Mesothelial cell of epicardium (in vitro differentiated cells): ENCODE measurements at regions not wholly inside any gene's neighbourhood (a gene's known extent, or its start where the extent isn't known, plus 50 kb on each side); places are given as distances from the start of the nearest gene placed in this dataset.
"Not testable (repeated sequence)": the region's sequence is repeated elsewhere in the genome, so short reads cannot be mapped to it uniquely, and the experiment has no call there.

Experiments used
- DNase-seq, 2 experiments: peaks; one replicate each; pipeline ENCODE4 v3.0.0; 2021; ENCODE audit warnings: low spot score in 2 of 2; ENCODE audit not compliant: unreplicated experiment in 2 of 2
- H3K27ac Mint-ChIP-seq: 2 replicates; pipeline ENCODE4 v1.8.0; 2021; ENCODE audit warnings: mixed read lengths
- H3K27me3 Mint-ChIP-seq: 2 replicates; pipeline ENCODE4 v1.8.0; 2021; ENCODE audit warnings: low read depth, mixed read lengths
- H3K36me3 Mint-ChIP-seq: 2 replicates; pipeline ENCODE4 v1.8.0; 2021; ENCODE audit warnings: mixed read lengths
- H3K4me1 Mint-ChIP-seq: 2 replicates; pipeline ENCODE4 v1.8.0; 2021; ENCODE audit warnings: mixed read lengths
- H3K4me3 Mint-ChIP-seq: 2 replicates; pipeline ENCODE4 v1.8.0; 2021; ENCODE audit warnings: mild to moderate bottlenecking, moderate library complexity, mixed read lengths
- H3K9me3 Mint-ChIP-seq: 2 replicates; pipeline ENCODE4 v1.8.0; 2021; ENCODE audit warnings: mixed read lengths
- CTCF ChIP-seq: fragments of 200-600 bp; sonication (generic); IDR thresholded peaks from one replicate; pipeline ENCODE4 v1.5.0; 2021; ENCODE audit warnings: antibody characterized with exemption; ENCODE audit not compliant: unreplicated experiment

DNA sequence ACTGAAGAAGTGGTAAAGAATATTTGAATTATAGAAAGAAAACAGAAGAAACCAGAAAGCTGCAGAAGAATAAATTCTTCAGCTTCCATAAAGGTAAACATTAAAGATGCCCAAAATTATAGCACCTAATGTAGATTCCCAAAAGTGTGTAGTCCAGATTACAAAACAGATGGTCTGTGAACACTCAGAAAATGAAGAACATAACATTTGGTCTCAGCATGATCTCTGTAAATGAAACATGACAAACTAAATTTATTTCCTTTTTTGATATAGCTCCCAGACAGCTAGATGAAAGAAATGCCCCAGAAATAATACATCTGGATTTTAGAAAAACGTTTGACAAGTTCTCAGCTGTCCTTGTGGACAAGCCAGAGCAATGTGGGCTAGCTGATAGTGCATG is 794.2 kb upstream of the NXPH2 start:
- Mint-ChIP-seq H3K4me3 (no peak overlapping the region), H3K36me3 (no peaks in the 10 kb centered on the region), H3K4me1 (no peaks in the 10 kb centered on the region), H3K27me3 (no peaks in the 10 kb centered on the region), H3K27ac (no peak overlapping the region), H3K9me3 (peaks cover 16% of the 10 kb centered on the region)
- no peak for TF ChIP-seq CTCF
- DNase-seq: no peak

- Mint-ChIP-seq H3K4me3 (no peak overlapping the region), H3K36me3 (no peaks in the 10 kb centered on the region), H3K27ac (no peak overlapping the region), H3K9me3 (peaks cover 21% of the 10 kb centered on the region), H3K27me3 (no peaks in the 10 kb centered on the region), H3K4me1 (no peaks in the 10 kb centered on the region)
- DNase-seq: no peak
- no peak for TF ChIP-seq CTCF
Measured at GRCh38 chr2:139556789-139557188, 776.6 kb upstream of the NXPH2 start.

GRCh38 chr2:139550873-139551272 is 770.7 kb upstream of the NXPH2 start:
- Mint-ChIP-seq H3K9me3 (peaks cover 28% of the 10 kb centered on the region), H3K27ac (no peak overlapping the region), H3K4me3 (no peak overlapping the region), H3K4me1 (no peaks in the 10 kb centered on the region), H3K27me3 (no peaks in the 10 kb centered on the region), H3K36me3 (peaks cover 16% of the 10 kb centered on the region)
- no peak for DNase-seq
- TF ChIP-seq CTCF: no peak

- DNase-seq: no peak
- Mint-ChIP-seq H3K36me3 (peaks cover 16% of the 10 kb centered on the region), H3K4me1 (no peaks in the 10 kb centered on the region)
Measured at GRCh38 chr2:139550341-139550740, 770.2 kb upstream of the NXPH2 start.

DNA sequence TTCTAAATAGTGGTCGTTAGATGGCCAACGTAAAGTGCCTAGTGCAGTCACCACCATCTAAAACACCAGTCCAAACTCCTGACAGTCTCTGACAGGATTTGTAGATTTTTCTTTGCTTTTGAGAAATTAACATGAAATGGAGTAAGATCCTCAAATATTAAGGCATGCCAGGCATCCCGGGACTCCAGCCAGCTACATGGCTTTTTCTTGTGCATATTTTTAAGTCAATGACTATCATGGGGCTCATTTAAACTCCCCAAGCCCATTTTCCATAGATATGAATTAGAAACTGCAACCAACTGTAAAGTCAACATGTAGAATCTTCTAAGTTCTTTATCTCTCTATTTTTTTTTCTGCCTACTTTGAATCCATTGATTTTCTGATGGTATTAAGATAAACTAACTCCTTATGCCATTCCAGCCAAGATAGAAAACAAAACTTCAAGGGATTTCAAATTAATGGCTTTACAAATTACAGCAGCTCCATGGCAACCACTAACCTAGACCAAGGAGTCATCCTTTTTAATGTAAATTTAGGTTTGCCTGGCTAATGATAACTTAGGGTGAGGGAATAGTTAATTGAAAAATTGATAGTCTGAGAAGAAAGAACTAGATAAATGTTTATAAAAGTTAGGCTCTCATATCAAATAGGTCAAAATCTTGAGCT is 764.1 kb upstream of the NXPH2 start:
- Mint-ChIP-seq H3K4me3 (no peak overlapping the region), H3K27ac (peak overlapping the region; percentile 19), H3K9me3 (peaks cover 17% of the 10 kb centered on the region), H3K4me1 (peaks cover 12% of the 10 kb centered on the region), H3K36me3 (peaks cover 16% of the 10 kb centered on the region), H3K27me3 (no peaks in the 10 kb centered on the region)
- no peak for TF ChIP-seq CTCF
- no peak for DNase-seq

More at GRCh38 chr2:139550341-139550740, 770.2 kb upstream of the NXPH2 start:
- Mint-ChIP-seq H3K27ac (no peak overlapping the region), H3K4me3 (no peak overlapping the region), H3K27me3 (no peaks in the 10 kb centered on the region), H3K9me3 (peaks cover 28% of the 10 kb centered on the region)
- TF ChIP-seq CTCF: no peak

- H3K4me1 Mint-ChIP-seq, DNase-seq, H3K27ac Mint-ChIP-seq, H3K4me3 Mint-ChIP-seq, H3K27me3 Mint-ChIP-seq, H3K36me3 Mint-ChIP-seq, H3K9me3 Mint-ChIP-seq: not testable (repeated sequence)
Measured at GRCh38 chr2:139538332-139539020, 758.3 kb upstream of the NXPH2 start.
